Type B pancreatic cell (in vitro differentiated cells): ENCODE measurements at regions not wholly inside any gene's neighbourhood (a gene's known extent, or its start where the extent isn't known, plus 50 kb on each side); places are given as distances from the start of the nearest gene placed in this dataset.

Source experiments
- DNase-seq: peaks from one replicate; pipeline ENCODE4 v3.0.0; 2021; ENCODE audit warnings: mixed read lengths; ENCODE audit not compliant: unreplicated experiment; ENCODE audit errors: extremely low spot score
- H3K27ac Mint-ChIP-seq: 2 replicates; pipeline ENCODE4 v1.8.0; 2021; ENCODE audit warnings: mild to moderate bottlenecking, mixed read lengths
- H3K27me3 Mint-ChIP-seq: 2 replicates; pipeline ENCODE4 v1.8.0; 2021; ENCODE audit warnings: mixed read lengths
- H3K36me3 Mint-ChIP-seq: 2 replicates; pipeline ENCODE4 v1.8.0; 2021; ENCODE audit warnings: mixed read lengths
- H3K4me1 Mint-ChIP-seq: one replicate; pipeline ENCODE4 v1.8.0; 2021; ENCODE audit warnings: mixed read lengths; ENCODE audit not compliant: unreplicated experiment
- H3K4me3 Mint-ChIP-seq: 2 replicates; pipeline ENCODE4 v1.8.0; 2021; ENCODE audit warnings: mild to moderate bottlenecking, mixed read lengths
- H3K9me3 Mint-ChIP-seq: 2 replicates; pipeline ENCODE4 v1.8.0; 2021; ENCODE audit warnings: mixed read lengths
- CTCF ChIP-seq: fragments of 200-600 bp; sonication (generic); conservative IDR thresholded peaks from 2 replicates; pipeline ENCODE4 v1.5.0; 2021; ENCODE audit warnings: antibody characterized with exemption, mild to moderate bottlenecking

DNA sequence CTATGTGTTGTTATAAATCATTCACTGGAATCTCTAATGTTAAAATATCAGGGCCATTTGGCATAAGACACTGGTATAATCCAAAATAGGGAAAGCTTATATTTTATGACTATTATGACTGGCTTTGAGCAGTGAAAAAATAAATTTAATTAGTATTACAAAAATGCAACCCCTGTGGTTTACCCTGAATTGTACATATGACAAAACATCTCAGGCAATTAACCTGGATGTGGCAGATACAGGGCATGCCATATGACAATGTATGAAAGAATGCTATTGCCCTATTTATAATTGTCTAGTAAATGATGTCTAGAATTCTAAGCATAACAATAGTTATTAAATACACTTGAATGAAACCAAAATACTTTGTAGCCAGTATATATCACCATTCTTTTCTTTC lies 532.5 kb upstream of the ADGRL4 start:
- no peak for TF ChIP-seq CTCF
- DNase-seq: no peak
- no peak overlapping the region for H3K27ac Mint-ChIP-seq
- H3K9me3 Mint-ChIP-seq: no peaks in the 10 kb centered on the region
- no peaks in the 10 kb centered on the region for H3K27me3 Mint-ChIP-seq
- H3K36me3 Mint-ChIP-seq: no peaks in the 10 kb centered on the region
- H3K4me3 Mint-ChIP-seq: no peak overlapping the region
- H3K4me1 Mint-ChIP-seq: no peaks in the 10 kb centered on the region

DNA sequence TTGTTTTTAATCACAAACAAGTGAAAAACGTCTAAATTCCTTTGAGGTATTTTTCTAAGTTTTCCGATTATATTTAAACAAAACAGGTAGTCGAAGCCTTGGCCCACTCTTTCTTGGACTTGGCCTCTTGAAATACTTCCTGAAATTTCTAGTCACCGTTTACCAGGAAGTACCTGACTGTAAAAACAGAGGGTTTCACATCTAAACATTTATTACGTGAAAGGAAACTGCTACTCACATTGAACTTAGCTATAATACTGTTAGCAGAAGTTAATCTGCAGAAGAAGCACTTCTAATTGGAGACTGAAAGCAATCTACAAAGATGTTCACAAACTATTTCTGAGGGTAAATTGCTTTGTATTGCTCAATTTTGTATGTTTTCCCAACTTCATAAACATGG lies 526.0 kb upstream of the ADGRL4 start:
- Mint-ChIP-seq H3K27ac (no peak overlapping the region), H3K4me3 (no peak overlapping the region), H3K4me1 (no peaks in the 10 kb centered on the region), H3K9me3 (no peaks in the 10 kb centered on the region), H3K27me3 (no peaks in the 10 kb centered on the region), H3K36me3 (no peaks in the 10 kb centered on the region)
- TF ChIP-seq CTCF: no peak
- no peak for DNase-seq

GRCh38 chr1:79531790-79532189 lies 525.3 kb upstream of the ADGRL4 start:
- no peak for DNase-seq
- no peak for TF ChIP-seq CTCF
- Mint-ChIP-seq H3K4me3 (no peak overlapping the region), H3K27me3 (no peaks in the 10 kb centered on the region), H3K27ac (no peak overlapping the region), H3K9me3 (no peaks in the 10 kb centered on the region), H3K4me1 (no peaks in the 10 kb centered on the region), H3K36me3 (no peaks in the 10 kb centered on the region)

- Mint-ChIP-seq H3K27me3 (no peaks in the 10 kb centered on the region), H3K9me3 (no peaks in the 10 kb centered on the region), H3K27ac (no peak overlapping the region), H3K4me1 (no peaks in the 10 kb centered on the region), H3K36me3 (no peaks in the 10 kb centered on the region), H3K4me3 (no peak overlapping the region)
- DNase-seq: no peak
- no peak for TF ChIP-seq CTCF
Observed at GRCh38 chr1:79530476-79530875, 523.9 kb upstream of the ADGRL4 start.

DNA sequence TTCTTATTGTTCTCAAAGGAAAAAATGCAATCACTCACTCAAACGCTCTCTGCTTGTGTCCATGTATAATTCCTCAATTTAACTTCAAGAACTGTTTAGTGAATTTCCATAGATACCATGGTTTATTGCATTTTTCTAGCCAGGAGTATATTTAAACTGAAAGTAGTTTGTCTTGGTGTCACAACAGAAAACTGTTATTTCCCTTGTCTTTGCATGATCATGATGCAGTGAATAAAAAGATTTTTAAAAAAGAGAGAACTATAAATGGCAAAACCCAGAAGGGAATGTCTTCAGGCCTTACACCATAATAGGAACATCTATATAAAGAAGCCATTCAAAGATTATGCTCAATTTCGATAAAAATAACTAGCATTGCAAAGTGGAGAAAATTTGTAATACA lies 523.5 kb upstream of the ADGRL4 start:
- no peak overlapping the region for H3K27ac Mint-ChIP-seq
- no peak for TF ChIP-seq CTCF
- no peaks in the 10 kb centered on the region for H3K4me1 Mint-ChIP-seq
- no peak for DNase-seq
- no peaks in the 10 kb centered on the region for H3K9me3 Mint-ChIP-seq
- no peak overlapping the region for H3K4me3 Mint-ChIP-seq
- no peaks in the 10 kb centered on the region for H3K36me3 Mint-ChIP-seq
- no peaks in the 10 kb centered on the region for H3K27me3 Mint-ChIP-seq

GRCh38 chr1:79524126-79524525 lies 517.6 kb upstream of the ADGRL4 start:
- Mint-ChIP-seq H3K27ac (no peak overlapping the region), H3K4me1 (no peaks in the 10 kb centered on the region), H3K36me3 (no peaks in the 10 kb centered on the region), H3K27me3 (no peaks in the 10 kb centered on the region), H3K4me3 (no peak overlapping the region), H3K9me3 (no peaks in the 10 kb centered on the region)
- no peak for DNase-seq
- no peak for TF ChIP-seq CTCF
